Endothelial cell of hepatic sinusoid (primary cell): ENCODE measurements at regions not wholly inside any gene's neighbourhood (a gene's known extent, or its start where the extent isn't known, plus 50 kb on each side); places are given as distances from the start of the nearest gene placed in this dataset.
"Not testable (repeated sequence)": the region's sequence is repeated elsewhere in the genome, so short reads cannot be mapped to it uniquely, and the experiment has no call there.

ENCODE experiments used
- in situ Hi-C: cut with HindIII; loops from 2 replicates; pipeline ENCODE4 v1.10.0; 2017; ENCODE audit warnings: low sequenced_read_pairs

- in situ Hi-C loops, result no loop called here
These were observed 657.7 kb upstream of the GOT2 start for GRCh38 chr16:59391617-59392364.

DNA sequence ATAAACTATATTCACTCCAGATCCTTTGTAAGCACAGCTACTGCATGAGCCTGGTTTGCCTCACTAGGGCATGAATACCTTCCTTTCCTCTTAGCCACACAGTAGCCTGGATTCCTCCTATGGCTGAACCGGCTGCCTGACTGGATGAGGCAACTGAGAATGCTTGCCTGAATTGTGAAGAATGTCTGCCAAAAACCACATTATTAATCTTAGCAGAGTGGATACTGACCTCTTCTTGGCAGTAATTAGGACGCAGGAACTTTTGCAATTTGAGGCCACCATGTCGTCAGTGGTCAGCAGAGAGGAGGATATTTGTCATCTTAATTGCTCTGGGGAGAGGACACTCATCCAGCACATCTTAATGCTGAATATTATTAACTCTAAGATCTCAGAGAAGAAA lies 651.8 kb upstream of the GOT2 start:
- in situ Hi-C loops, result no loop called here

DNA sequence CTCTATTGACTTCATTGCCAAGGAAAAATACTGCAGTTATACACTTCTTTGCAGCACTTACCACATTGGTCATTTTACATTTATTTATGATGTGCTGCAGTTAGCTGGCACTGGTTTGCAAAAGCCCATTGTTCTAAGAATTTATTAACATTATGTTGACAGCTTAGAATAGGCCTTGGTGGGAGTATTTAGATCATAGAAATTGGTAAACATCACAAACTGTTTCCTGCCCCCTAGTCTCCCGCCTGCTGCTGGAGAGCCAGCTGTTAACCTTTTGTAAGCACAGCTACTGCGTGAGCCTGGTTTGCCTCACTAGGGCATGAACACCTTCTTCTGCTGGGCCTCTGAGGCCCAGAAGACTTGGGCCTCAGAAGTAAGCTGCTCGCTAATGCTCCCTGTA lies 651.4 kb upstream of the GOT2 start:
- in situ Hi-C loops, result no loop called here

DNA sequence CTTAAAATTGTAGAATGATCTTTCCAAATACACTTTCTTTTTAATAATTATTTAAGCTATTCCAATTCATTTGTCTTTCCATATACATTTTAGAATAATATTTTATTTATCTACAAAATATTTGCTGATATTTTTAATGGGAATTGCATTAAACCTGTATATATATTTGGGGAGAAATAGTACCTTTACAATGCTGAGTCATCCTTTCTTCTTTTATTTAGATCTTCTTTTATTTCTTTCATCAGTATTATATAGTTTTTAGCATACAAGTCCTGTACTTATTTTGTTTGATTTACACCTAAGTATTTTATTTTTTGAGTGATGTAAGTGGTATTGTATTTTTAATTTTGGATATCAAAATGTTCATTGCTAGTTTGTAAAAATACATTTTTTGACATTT lies 639.5 kb upstream of the GOT2 start:
- in situ Hi-C loops, result no loop called here

GRCh38 chr16:59370717-59371116 lies 636.6 kb upstream of the GOT2 start:
- in situ Hi-C loops, result no loop called here

- in situ Hi-C loops, result no loop called here
These were observed 635.4 kb upstream of the GOT2 start for GRCh38 chr16:59369523-59369922.

GRCh38 chr16:59368586-59368985 lies 634.5 kb upstream of the GOT2 start:
- in situ Hi-C loops, result no loop called here

DNA sequence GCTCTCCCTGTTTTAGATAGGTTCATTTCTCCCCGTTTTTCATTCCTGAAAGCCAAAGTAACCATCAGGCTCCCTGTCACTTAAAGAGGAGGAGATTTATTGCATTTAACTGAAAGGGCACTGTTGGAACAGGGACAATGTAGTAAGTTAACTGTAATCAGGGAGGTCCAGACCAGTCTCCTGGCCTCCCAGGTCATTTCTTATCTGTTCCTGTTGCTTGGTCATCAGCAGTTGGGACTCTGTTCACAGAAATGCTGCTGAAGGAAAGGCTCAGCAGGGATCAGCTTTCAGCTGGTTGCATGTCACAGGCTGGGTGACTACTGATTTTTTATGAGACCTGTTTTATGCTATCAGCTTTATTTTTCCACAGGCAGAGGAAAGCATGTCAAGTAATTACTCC lies 622.6 kb upstream of the GOT2 start:
- in situ Hi-C loops, result no loop called here

- in situ Hi-C loops, result no loop called here
These were observed 622.0 kb upstream of the GOT2 start for GRCh38 chr16:59356144-59356543.

- in situ Hi-C loops, result no loop called here
These were observed 621.6 kb upstream of the GOT2 start for GRCh38 chr16:59355704-59356103.

- in situ Hi-C loops, result no loop called here
These were observed 617.3 kb upstream of the GOT2 start for GRCh38 chr16:59351305-59351903.

DNA sequence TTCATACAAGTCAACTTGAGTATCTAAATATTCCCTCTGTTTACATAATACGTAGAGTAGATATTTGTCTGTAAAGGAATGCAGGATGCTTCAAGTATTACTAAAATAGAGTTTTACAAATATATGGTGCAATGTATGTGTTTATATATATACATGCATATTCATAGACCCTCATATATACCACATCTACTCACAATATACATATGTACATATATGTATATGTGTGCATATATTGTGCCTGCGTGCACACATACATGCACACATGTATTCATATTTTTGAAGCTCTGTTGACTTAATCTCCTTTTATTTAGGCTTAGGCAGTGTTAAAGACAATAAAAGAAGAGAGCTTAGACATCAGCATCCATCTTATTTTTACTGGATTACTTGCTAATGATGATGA lies 616.6 kb upstream of the GOT2 start:
- in situ Hi-C loops, result no loop called here

DNA sequence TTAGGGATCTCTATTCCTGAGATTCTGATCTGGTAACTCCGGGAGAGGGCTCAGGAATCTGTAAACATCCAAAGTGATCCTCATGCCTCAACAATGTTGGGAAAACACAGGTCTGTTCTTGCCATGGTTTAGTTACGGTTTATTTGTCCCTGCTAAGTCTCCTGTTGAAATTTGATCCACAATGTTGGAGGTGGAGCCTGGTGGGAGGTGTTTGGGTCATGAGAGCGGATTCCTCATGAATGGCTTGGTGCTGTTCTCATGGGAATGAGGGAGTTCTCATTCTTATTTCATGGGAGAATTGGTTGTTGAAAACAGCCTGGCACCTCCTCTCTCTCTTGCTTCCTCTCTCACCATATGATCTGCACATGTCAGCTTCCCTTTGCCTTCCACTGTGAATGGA lies 608.6 kb upstream of the GOT2 start:
- in situ Hi-C loops, result no loop called here

DNA sequence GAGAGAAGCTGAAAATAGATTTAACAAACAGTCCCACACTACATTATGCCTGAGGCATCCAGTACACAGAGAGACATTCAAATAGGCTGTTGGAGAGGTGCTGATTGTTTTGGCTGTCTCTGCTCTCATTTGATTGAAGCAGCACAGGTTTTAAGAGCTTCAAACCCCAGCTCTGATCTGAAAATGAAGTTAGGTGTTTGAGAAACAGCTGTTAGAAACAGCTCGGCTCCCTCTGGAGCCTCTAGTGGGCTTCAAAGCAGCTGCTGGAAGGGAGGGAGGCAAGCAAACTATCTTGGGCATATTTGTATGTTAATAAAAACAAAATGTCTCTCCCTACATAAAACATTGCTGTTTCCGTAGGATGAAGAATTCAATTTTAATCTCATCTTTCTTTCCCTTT lies 607.3 kb upstream of the GOT2 start:
- in situ Hi-C loops, result no loop called here

GRCh38 chr16:59339871-59340270 lies 605.8 kb upstream of the GOT2 start:
- in situ Hi-C loops, result no loop called here

- in situ Hi-C loops, result no loop called here
These were observed 602.1 kb upstream of the GOT2 start for GRCh38 chr16:59336136-59336695.

DNA sequence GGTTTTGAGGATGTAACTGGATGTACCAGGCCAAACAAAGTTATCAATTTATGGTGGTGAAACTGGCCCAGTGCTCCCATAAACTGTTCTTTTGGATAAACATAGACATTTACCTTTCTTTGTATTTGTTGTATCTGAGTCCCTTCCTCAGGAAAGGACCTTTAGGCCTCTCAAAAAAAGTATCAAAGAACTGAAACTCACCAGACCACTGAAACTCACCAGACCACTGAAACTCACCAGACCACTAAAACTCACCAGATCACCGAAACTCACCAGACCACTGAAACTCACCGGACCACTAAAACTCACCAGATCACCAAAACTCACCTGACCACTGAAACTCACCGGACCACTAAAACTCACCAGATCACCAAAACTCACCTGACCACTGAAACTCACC lies 597.6 kb upstream of the GOT2 start:
- in situ Hi-C loops, result not testable (repeated sequence)

DNA sequence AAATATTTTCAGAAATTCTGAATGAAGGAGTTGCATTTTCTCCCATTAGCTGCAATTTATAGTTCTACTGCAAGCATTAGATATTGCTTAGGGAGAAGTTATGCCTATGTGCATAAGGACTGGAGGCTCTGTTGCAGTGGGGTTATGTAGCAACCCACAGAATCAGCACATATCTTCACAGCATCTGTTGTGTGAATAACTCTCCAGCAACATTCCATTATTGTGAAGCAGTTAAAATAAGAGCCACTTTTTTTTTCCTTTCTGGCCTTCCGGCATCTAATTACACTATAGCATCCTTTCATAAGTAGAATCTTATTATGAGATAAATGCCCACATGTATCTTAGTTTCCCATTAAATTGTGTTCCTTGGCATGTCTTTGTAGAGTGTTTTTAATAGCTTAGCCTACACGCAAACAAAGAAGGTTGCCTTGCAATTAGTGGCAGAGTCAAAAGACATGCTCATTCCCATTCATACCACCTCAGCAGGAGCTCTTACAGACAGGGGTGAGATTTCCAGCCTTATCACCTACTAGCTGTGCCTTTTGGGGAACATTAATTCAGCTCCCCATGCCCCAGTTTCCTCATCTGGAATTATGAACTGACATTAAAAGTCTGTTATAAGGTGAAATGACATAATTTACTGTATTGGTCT lies 596.0 kb upstream of the GOT2 start:
- in situ Hi-C loops, result no loop called here

GRCh38 chr16:59328961-59329360 lies 594.8 kb upstream of the GOT2 start:
- in situ Hi-C loops, result no loop called here

DNA sequence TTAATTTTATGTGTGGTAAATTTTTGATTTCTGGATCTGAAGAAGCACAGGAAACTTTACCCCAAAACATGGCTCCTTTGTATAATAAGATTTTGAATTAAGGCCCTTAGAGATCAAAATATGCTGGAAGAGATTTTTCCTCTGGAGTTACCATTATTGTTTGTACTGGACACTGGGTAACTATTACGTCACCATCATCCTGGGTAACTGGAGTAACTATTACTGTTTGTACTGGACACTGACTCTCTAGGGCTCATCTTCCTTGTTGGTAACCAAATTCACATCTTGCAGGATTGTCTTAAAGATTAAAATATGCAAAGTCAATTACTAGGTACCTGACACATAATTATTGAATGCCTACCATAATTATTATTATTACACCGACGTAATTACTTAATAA lies 593.8 kb upstream of the GOT2 start:
- in situ Hi-C loops, result no loop called here

DNA sequence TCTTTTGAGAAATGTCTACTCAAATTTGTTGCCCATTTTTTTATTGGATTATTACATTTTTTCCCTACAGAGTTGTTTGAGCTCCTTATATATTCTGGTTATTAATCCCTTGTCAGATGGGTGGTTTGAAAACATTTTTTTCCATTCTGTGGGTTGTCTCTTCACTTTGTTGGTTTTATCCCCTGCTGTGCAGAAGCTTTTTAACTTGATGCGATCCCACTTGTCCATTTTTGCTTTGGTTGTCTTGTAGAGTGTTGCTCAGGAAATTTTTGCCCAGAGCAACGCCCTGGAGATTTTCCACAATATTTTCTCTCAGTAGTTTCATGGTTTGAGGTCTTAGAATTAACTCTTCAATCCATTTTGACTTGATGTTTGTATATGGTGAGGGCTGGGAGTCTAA lies 592.8 kb upstream of the GOT2 start:
- in situ Hi-C loops, result no loop called here

GRCh38 chr16:59324462-59324861 lies 590.3 kb upstream of the GOT2 start:
- in situ Hi-C loops, result no loop called here
